ENCODE measurements at regions not wholly inside any gene's neighbourhood (a gene's known extent, or its start where the extent isn't known, plus 50 kb on each side); places are given as distances from the start of the nearest gene placed in this dataset.
"Not testable (repeated sequence)": the region's sequence is repeated elsewhere in the genome, so short reads cannot be mapped to it uniquely, and the experiment has no call there.

DNA sequence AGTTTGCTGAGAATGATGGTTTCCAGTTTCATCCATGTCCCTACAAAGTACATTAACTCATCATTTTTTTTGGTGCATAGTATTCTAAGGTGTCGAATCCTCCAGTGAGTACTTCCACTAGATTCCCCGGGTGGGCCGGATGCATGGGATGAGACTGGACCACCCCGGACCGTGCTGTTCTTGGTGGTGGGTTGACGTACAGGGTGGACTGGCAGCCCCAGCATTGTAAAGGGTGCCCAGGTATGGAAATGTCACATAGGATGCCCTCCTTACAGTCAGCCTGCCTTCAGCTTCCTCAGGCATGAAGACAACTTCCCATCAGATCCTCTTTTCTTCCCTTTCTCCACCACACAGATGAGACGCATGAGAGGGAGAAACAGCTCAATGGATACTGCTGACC, 3916.1 kb upstream of the OR11H1 start:
- not testable (repeated sequence) for ATAC-seq (ENCODE audit: low read depth in 2 of 2); H3K27ac Mint-ChIP-seq; H3K27me3 Mint-ChIP-seq; H3K4me3 Mint-ChIP-seq; DNase-seq; H3K4me1 Mint-ChIP-seq
- H3K36me3 Mint-ChIP-seq: peaks cover 5 to 20% of the 10 kb centered on the region in 2 donors
- peaks cover 28 to 80% (median 62%) of the 10 kb centered on the region in 7 donors for H3K9me3 Mint-ChIP-seq

DNA sequence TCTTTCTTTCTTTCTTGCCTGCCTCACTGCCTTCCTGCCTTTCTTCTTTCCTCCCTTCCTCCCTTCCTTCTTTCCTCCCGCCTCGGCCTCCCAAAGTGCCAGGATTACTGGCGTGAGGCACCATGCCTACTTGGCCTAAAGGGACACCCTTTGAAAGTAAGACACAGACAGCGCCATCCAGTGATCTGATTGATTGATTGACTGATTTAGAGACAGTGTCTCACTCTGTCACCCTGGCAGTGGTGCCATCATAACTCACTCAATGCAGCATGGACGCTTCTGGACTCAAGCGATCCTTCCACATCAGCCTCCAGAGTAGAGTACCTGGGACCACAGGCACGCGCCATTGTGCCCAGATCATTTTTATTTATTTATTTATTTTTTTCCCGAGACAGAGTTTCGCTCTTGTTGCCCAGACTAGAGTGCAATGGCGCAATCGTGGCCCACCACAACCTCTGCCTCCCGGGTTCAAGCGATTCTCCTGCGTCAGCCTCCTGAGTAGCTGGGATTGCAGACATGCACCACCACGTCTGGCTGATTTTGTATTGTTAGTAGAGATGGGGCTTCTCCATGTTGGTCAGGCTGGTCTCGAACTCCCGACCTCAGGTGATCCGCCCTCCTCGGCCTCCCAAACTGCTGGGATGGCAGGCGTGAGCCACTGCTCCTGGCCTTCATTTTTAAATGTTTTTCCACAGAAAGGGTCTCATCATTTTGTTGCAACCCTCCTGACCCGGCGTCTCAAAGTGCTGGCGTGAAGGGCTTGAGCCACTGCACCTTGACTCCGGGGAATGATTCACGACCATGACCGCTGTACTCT, 3914.7 kb upstream of the OR11H1 start:
- Mint-ChIP-seq H3K36me3 (peaks cover 5 to 28% of the 10 kb centered on the region in 2 donors), H3K27ac (peak overlapping the region in 1 of 6 donors; percentile 75), H3K9me3 (peaks cover 32 to 78% (median 62%) of the 10 kb centered on the region in 7 donors)
- DNase-seq; H3K27me3 Mint-ChIP-seq; H3K4me3 Mint-ChIP-seq; H3K4me1 Mint-ChIP-seq; ATAC-seq (ENCODE audit: low read depth in 2 of 2): not testable (repeated sequence)

DNA sequence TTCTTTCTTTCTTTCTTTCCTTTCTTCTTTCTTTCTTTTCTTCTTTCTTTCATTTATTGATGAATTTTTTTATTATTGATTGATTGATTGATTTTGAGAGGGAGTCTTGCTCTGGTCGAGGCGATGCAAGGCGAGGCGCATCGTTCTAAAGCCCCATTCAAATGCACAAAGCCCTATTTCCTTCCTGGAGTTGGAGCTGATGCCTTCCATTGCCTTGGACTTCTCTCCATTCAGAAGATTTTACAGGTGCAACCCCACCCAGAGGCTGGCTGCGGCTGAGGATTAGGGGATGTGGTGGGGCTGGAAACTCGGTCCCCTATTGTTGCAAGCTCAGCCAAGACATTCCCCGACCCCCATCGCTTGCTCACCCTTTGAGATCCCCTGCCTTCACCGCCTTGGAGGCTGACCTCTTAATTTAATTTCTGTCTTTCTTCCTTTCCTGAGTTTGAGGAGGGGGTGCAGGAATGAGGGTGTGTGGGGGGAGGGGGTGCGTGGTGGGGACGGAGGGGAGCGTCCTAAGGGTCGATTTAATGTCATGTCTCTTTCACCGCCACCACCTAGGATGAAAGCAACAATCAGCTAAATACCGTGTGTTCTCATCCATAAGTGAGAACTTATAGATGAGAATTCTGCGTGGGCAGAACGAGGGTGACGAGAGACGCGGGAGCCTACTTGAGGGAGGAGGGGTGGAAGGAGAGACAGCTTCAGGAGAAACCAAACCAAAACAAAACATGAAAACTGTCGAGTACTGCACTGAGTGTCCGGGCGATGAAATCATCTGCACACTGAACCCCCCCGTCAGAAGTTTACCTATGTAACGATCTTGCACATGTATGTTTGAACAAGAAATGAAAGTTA, 3913.9 kb upstream of the OR11H1 start:
- H3K36me3 Mint-ChIP-seq: peaks cover 5 to 30% of the 10 kb centered on the region in 2 donors
- DNase-seq (no peak), ATAC-seq (ENCODE audit: low read depth in 2 of 2) (no peak)
- no peak overlapping the region for H3K27ac Mint-ChIP-seq
- peaks cover 35 to 77% (median 59%) of the 10 kb centered on the region in 7 donors for H3K9me3 Mint-ChIP-seq
- H3K4me1 Mint-ChIP-seq: peaks cover 0 to 5% (median 3%) of the 10 kb centered on the region in 3 donors
- no peak overlapping the region for H3K4me3 Mint-ChIP-seq
- H3K27me3 Mint-ChIP-seq: no peaks in the 10 kb centered on the region

DNA sequence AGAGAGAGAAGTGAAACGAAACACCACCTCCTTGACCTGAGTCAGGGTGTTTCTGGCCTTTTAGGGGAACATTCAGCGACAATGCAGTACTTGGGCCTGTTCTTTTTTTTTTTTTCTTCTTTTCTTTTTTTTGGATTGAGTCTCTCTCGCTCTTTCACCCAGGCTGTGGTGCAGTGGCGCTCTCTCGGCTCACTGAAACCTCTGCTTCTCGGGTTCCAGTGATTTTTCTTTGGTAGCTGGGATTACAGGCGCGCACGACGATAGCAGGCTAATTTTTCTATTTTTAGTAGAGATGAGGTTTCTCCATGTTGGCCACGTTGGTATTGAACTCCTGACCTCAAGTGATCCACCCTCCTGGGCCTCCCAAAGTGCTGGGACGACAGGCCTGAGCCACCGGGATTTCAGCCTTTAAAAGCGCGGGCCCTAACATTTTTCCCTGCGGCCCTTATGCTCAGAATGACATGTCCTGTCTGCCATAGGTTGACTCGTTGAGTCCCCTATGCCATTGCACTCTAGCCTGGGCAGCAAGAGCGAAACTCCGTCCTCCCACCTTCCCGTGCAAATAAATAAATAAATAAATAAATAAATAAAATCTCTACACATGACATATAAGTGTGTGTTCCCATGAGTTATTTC, 3913.1 kb upstream of the OR11H1 start:
- not testable (repeated sequence) for ATAC-seq (ENCODE audit: low read depth in 2 of 2); DNase-seq; H3K4me1 Mint-ChIP-seq; H3K27ac Mint-ChIP-seq; H3K4me3 Mint-ChIP-seq; H3K27me3 Mint-ChIP-seq
- Mint-ChIP-seq H3K36me3 (peaks cover 9 to 38% of the 10 kb centered on the region in 2 donors), H3K9me3 (peaks cover 42 to 81% (median 67%) of the 10 kb centered on the region in 7 donors)

DNA sequence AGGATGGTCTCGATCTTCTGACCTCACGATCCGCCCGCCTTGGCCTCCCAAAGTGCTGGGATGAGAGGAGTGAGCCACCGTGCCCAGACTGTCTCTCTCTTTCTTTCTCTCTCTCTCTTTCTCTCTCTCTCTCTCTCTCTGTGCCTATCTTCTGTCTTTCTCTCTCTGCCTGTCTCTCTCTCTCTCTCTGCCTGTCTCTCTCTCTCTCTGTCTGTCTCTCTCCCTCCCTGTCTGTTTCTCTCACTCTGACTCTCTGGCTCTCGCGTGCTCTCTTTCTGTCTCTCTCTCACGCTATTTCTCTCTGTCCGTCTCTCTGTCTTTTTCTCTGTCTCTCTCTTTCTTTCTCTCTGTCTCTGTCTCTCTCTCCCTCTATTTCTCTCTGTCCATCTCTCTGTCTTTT, 3911.2 kb upstream of the OR11H1 start:
- Mint-ChIP-seq H3K27me3 (no peaks in the 10 kb centered on the region), H3K27ac (no peak overlapping the region), H3K4me3 (peak overlapping the region in 2 of 8 donors; percentile 22 to 25), H3K36me3 (peaks cover 9 to 46% of the 10 kb centered on the region in 2 donors), H3K4me1 (peaks cover 0 to 5% (median 3%) of the 10 kb centered on the region in 3 donors), H3K9me3 (peaks cover 40 to 80% (median 64%) of the 10 kb centered on the region in 7 donors)
- ATAC-seq (ENCODE audit: low read depth in 2 of 2): no peak
- no peak for DNase-seq

DNA sequence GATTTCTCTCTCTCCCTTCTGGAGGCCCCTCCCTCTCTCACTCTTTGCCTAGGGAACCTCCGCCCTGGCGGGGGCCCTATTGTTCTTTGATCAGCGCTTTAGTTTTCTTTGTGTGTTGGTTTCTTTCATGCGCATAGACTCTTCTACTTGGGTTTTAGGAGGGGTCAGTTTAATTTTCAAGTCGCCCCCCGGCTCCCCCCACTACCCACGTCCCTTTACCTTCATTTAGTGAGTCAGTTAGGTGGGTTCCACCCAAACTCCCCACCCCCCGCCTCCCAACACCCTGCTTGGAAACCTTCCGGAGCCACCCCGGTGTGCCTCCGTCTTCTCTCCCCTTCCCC, 3909.7 kb upstream of the OR11H1 start:
- Mint-ChIP-seq H3K9me3 (peaks cover 36 to 72% (median 63%) of the 10 kb centered on the region in 7 donors), H3K36me3 (peaks cover 12 to 46% of the 10 kb centered on the region in 2 donors)
- DNase-seq; H3K27ac Mint-ChIP-seq; H3K4me1 Mint-ChIP-seq; H3K4me3 Mint-ChIP-seq; H3K27me3 Mint-ChIP-seq; ATAC-seq (ENCODE audit: low read depth in 2 of 2): not testable (repeated sequence)

DNA sequence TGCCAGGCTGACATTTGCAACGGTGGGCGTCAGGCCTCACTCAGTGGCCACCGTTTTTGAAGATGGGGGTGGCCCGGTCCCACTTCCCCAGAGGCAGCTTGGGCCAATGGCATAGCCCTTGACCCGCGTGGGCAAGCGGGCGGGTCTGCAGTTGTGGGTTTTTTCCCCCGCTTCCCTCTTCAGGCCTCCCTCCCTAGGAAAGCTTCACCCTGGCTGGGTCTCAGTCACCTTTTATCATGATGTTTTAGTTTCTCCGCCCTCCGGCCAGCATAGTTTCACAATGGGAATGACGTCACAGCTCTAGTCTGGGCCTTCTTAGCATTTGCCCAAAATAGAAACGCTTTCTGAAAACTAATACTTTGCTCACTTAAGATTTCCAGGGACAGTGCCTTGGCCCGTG, 3909.3 kb upstream of the OR11H1 start:
- not testable (repeated sequence) for H3K4me1 Mint-ChIP-seq; DNase-seq; H3K27me3 Mint-ChIP-seq; ATAC-seq (ENCODE audit: low read depth in 2 of 2); H3K4me3 Mint-ChIP-seq; H3K27ac Mint-ChIP-seq
- Mint-ChIP-seq H3K36me3 (peaks cover 12 to 46% of the 10 kb centered on the region in 2 donors), H3K9me3 (peaks cover 36 to 69% (median 62%) of the 10 kb centered on the region in 7 donors)

DNA sequence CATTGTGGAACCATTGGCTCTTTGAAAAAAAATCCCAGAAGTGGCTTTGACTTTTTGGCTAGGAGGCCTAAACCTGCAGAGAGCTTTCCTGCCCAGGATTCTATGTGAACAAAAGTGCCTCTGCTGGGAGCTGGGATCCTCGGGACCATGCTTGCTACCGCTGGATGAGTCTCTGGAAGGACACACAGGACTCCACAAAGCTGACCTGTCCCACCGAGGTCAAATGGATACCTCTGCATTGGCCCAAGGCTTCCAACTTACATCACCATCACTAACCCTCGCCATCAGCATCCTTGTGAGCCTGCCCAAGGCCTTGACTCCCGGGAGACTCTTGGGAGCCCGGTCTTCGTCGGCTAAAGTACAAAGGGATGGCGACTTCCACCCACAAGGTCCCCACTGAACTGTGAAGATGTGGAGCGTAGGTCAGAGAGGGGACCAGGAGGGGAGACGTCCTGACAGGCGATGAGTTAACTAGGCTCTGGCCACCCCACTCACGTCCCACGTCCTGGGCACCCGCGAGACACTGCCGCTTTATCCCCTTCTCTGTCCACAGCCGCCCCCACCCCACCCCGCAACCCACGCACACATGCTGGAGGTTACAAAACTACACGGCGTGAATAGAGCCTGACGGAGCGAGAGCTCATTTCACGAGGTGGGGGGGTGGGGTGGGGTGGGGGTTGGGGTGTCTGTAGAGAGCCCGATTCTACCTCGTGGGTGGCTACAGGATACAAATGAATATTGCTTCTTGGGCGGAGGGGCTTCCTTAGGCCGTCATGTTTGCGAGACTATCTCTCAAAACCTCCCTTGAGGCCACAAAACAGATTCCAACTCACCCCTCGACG, 3906.8 kb upstream of the OR11H1 start:
- H3K27me3 Mint-ChIP-seq; ATAC-seq (ENCODE audit: low read depth in 2 of 2); DNase-seq; H3K27ac Mint-ChIP-seq; H3K4me3 Mint-ChIP-seq; H3K4me1 Mint-ChIP-seq: not testable (repeated sequence)
- H3K36me3 Mint-ChIP-seq: peaks cover 8 to 38% of the 10 kb centered on the region in 2 donors
- peaks cover 30 to 65% (median 53%) of the 10 kb centered on the region in 7 donors for H3K9me3 Mint-ChIP-seq

DNA sequence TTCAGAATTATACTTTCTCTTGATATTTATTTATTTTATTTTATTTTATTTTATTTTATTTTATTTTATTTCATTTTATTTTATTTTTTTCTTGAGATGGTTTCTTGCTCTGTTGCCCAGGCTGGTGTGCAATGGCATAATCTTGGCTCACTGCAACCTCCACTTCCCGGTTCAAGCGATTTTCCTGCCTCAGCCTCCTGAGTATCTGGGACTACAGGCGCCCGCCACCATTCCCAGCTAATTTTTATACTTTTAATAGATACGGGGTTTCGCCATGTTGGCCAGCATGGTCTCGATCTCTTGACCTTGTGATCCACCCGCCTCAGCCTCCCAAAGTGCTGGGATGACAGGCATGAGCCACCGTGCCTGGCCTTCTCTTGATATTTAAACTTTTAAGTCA, 3905.2 kb upstream of the OR11H1 start:
- H3K27ac Mint-ChIP-seq; ATAC-seq (ENCODE audit: low read depth in 2 of 2); H3K4me1 Mint-ChIP-seq; H3K27me3 Mint-ChIP-seq; DNase-seq; H3K4me3 Mint-ChIP-seq: not testable (repeated sequence)
- peaks cover 26 to 56% (median 51%) of the 10 kb centered on the region in 7 donors for H3K9me3 Mint-ChIP-seq
- H3K36me3 Mint-ChIP-seq: peaks cover 8 to 26% of the 10 kb centered on the region in 2 donors

DNA sequence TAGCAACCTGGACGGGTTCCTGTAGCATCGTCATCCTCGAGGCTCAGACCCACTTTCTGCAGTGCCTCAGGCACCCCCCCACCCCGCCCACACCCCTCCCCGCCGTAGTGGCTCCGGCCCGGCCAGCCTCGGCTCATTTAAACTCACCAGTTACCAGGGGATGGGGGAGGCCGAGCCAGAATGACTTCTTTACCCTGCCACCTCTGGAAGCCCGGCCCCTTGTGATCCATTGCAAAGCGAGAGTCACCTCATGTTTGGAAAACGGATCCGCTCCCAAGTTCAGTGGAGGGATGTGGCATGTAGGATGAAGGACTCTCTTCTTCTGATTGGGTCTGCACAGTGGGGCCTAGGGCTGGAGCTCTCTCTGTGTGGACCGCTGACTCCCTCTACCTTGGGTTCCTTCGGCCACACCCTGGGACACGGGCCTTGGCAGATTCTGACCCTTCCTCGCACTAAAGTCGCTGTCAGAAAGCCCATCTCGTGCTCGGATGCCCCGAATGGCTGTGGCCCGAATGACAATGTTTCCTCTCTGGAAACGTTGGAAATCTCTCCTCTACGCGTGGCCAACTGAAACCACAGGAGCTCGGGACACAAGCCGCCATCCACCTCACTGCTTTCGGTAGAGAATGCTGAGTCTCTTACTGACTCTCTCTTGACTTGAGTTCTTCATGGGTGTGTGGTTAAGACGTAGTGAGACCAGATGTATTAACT, 3902.1 kb upstream of the OR11H1 start:
- H3K4me1 Mint-ChIP-seq; ATAC-seq (ENCODE audit: low read depth in 2 of 2); H3K4me3 Mint-ChIP-seq; H3K27ac Mint-ChIP-seq; H3K27me3 Mint-ChIP-seq; DNase-seq: not testable (repeated sequence)
- Mint-ChIP-seq H3K9me3 (peaks cover 13 to 50% (median 45%) of the 10 kb centered on the region in 7 donors), H3K36me3 (peaks cover 3 to 15% of the 10 kb centered on the region in 2 donors)

DNA sequence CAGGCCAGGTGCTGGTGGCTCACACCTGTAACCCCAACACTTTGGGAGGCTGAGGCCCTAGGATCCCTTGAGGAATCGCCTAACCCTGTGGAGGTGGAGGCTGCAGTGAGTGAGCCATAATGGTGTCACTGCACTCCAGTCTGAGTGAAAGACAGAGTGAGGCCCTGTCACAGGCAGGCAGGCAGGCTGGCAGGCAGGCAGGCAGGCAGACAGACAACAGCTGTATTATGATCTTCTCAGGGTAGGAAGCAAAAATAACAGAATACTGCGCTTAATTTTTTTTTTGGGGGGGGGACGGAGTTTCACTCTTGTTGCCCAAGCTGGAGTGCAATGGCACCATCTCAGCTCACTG, 3901.6 kb upstream of the OR11H1 start:
- peaks cover 3 to 15% of the 10 kb centered on the region in 2 donors for H3K36me3 Mint-ChIP-seq
- ATAC-seq (ENCODE audit: low read depth in 2 of 2) (no peak), DNase-seq (no peak)
- H3K27ac Mint-ChIP-seq: no peak overlapping the region
- H3K27me3 Mint-ChIP-seq: no peaks in the 10 kb centered on the region
- H3K4me1 Mint-ChIP-seq: no peaks in the 10 kb centered on the region
- peaks cover 13 to 51% (median 44%) of the 10 kb centered on the region in 7 donors for H3K9me3 Mint-ChIP-seq
- peak overlapping the region in 1 of 8 donors; percentile 9 for H3K4me3 Mint-ChIP-seq

DNA sequence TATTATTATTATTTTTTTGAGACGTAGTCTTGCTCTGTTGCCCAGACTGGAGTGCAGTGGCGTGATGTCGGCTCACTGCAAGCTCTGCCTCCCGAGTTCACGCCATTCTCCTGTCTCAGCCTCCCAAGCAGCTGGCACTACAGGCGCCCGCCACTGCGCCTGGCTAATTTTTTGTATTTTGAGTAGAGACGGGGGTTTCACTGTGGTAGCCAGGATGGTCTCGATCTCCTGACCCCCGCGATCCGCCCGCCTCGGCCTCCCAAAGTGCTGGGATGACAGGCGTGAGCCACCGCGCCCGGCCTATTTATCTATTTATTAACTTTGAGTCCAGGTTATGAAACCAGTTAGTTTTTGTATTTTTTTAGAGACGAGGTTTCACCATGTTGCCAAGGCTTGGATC, 3901.0 kb upstream of the OR11H1 start:
- H3K4me1 Mint-ChIP-seq; H3K27ac Mint-ChIP-seq; ATAC-seq (ENCODE audit: low read depth in 2 of 2); H3K4me3 Mint-ChIP-seq; DNase-seq; H3K27me3 Mint-ChIP-seq: not testable (repeated sequence)
- Mint-ChIP-seq H3K9me3 (peaks cover 13 to 46% (median 44%) of the 10 kb centered on the region in 7 donors), H3K36me3 (peaks cover 3 to 15% of the 10 kb centered on the region in 2 donors)
